VCaP (cell line): ENCODE measurements at regions not wholly inside any gene's neighbourhood (a gene's known extent, or its start where the extent isn't known, plus 50 kb on each side); places are given as distances from the start of the nearest gene placed in this dataset.

ENCODE experiments used
- H3K27ac ChIP-seq: fragments of 450-650 bp; 2 replicates; pipeline ENCODE4 v1.5.1; 2017
- CTCF ChIP-seq: fragments of 450-650 bp; conservative IDR thresholded peaks from 2 replicates; pipeline ENCODE4 v1.5.1; 2017; ENCODE audit warnings: mild to moderate bottlenecking, moderate library complexity

GRCh38 chr6:74607934-74608333, 597.9 kb downstream of the COL12A1 start:
- no peak for TF ChIP-seq CTCF
- no peak overlapping the region for H3K27ac ChIP-seq

- no peak overlapping the region for H3K27ac ChIP-seq
These were observed 598.4 kb downstream of the COL12A1 start for GRCh38 chr6:74607468-74607867.

GRCh38 chr6:74606582-74607071, 599.2 kb downstream of the COL12A1 start:
- H3K27ac ChIP-seq: no peak overlapping the region
- TF ChIP-seq CTCF: no peak

More at GRCh38 chr6:74607468-74607867, 598.4 kb downstream of the COL12A1 start:
- TF ChIP-seq CTCF: no peak

GRCh38 chr6:74605922-74606581, 599.8 kb downstream of the COL12A1 start:
- H3K27ac ChIP-seq: no peak overlapping the region
- TF ChIP-seq CTCF: no peak

GRCh38 chr6:74604279-74604678, 601.6 kb downstream of the COL12A1 start:
- TF ChIP-seq CTCF: no peak
- H3K27ac ChIP-seq: no peak overlapping the region

GRCh38 chr6:74603322-74604076, 602.4 kb downstream of the COL12A1 start:
- no peak overlapping the region for H3K27ac ChIP-seq
- TF ChIP-seq CTCF: no peak

- TF ChIP-seq CTCF: no peak
- no peak overlapping the region for H3K27ac ChIP-seq
These were observed 603.6 kb downstream of the COL12A1 start for GRCh38 chr6:74602206-74602605.
